ENCODE measurements at regions not wholly inside any gene's neighbourhood (a gene's known extent, or its start where the extent isn't known, plus 50 kb on each side); places are given as distances from the start of the nearest gene placed in this dataset.

GRCh38 chr2:53460937-53461336 lies 306.7 kb upstream of the CHAC2 start:
- no peak for DNase-seq (ENCODE audit: low spot score in 2 of 2)
- intact Hi-C loops (cut with DNase I; ENCODE audit: low total_unique reads), result no loop called here
- WGBS, 2 donors, result 90 to 96% methylated on average over 6 of the region's 6 CpGs
- TF ChIP-seq CTCF (IDR thresholded peaks at IDR 0.05) (no peak), POLR2A (IDR thresholded peaks at IDR 0.05) (no peak)
- H3K4me3 ChIP-seq (ENCODE audit: low read depth, poor library complexity, severe bottlenecking), result no peak overlapping the region

DNA sequence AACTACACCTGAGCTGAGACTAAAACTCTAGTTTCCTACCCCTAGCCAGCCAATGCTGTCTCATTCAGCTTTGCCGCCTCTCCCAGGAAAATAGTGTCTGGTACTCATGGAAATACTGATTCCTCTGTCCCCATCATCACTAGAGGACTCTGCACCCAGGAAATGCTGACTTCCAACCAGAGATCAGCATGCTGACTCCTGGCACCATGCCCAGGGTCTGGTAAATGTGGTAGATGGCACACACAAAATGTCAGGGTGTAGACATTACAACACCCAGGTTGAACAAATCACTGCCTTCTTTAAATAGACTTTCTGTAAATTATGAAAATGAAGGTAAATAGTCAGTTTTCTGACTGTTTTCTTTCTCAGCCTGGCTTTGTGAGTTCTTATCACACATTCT lies 307.3 kb upstream of the CHAC2 start:
- TF ChIP-seq CTCF (IDR thresholded peaks at IDR 0.05) (no peak), POLR2A (IDR thresholded peaks at IDR 0.05) (no peak)
- intact Hi-C loops (cut with DNase I; ENCODE audit: low total_unique reads), result no loop called here
- no peak for DNase-seq (ENCODE audit: low spot score in 2 of 2)
- H3K4me3 ChIP-seq (ENCODE audit: low read depth, poor library complexity, severe bottlenecking), result no peak overlapping the region
- WGBS, 2 donors, result 61 to 100% methylated on average over 1 of the region's 1 CpG

GRCh38 chr2:53455094-53455493 lies 312.5 kb upstream of the CHAC2 start:
- 72 to 91% methylated on average over 6 of the region's 6 CpGs for WGBS, 2 donors
- TF ChIP-seq POLR2A (IDR thresholded peaks at IDR 0.05) (no peak), CTCF (IDR thresholded peaks at IDR 0.05) (no peak)
- DNase-seq (ENCODE audit: low spot score in 2 of 2), result no peak
- intact Hi-C loops (cut with DNase I; ENCODE audit: low total_unique reads), result no loop called here
- no peak overlapping the region for H3K4me3 ChIP-seq (ENCODE audit: low read depth, poor library complexity, severe bottlenecking)

- intact Hi-C loops (cut with DNase I; ENCODE audit: low total_unique reads), result no loop called here
- no peak overlapping the region for H3K4me3 ChIP-seq (ENCODE audit: low read depth, poor library complexity, severe bottlenecking)
- TF ChIP-seq CTCF (IDR thresholded peaks at IDR 0.05) (no peak), POLR2A (IDR thresholded peaks at IDR 0.05) (no peak)
- no peak for DNase-seq (ENCODE audit: low spot score in 2 of 2)
- WGBS, 2 donors, result 46 to 51% methylated on average over 8 of the region's 8 CpGs
Measured at GRCh38 chr2:53452957-53453748, 314.5 kb upstream of the CHAC2 start.

DNA sequence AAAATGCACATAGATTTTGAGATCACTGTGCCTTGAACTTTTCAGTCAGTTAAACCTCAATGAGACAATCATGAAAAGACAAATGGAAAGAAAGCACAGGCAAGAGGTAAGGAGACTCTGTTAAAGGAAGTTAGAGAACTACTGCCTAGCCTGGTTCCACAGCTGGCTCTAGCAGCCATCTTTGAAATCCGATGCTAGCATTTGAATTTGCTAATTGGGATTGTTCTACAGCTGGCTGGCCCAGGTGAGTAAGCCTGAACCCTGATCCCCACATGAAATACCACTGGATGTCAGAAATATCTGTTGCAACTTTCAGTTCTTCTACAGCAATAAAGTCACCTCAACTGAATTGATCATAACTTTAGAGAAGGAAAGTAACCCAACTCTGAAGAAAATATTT lies 315.2 kb upstream of the CHAC2 start:
- intact Hi-C loops (cut with DNase I; ENCODE audit: low total_unique reads), result no loop called here
- TF ChIP-seq CTCF (IDR thresholded peaks at IDR 0.05), result no peak
- TF ChIP-seq POLR2A (IDR thresholded peaks at IDR 0.05), result no peak
- 38 to 75% methylated on average over 1 of the region's 1 CpG for WGBS, 2 donors
- H3K4me3 ChIP-seq (ENCODE audit: low read depth, poor library complexity, severe bottlenecking), result no peak overlapping the region
- DNase-seq (ENCODE audit: low spot score in 2 of 2), result no peak

DNA sequence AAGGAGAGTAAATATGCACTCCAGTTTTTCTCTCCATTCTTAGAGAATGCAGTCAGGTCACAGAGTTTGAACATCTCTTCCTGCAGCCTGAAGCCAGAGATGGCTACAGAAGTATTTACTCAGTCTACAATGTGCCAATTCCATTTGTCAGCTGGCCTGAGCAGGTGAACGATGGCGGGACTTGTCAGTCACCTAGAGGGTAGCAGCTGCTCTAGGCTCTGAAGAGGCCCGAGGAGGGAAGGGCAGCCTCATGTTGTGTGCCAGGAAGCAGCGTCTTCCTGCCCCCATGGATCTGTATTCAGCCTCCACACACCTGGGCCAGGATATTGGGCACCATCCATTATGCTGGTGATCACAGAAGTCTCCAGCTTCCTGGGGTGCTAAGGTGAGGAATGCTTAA lies 316.7 kb upstream of the CHAC2 start:
- WGBS, 2 donors, result 46 to 54% methylated on average over 4 of the region's 4 CpGs
- TF ChIP-seq POLR2A (IDR thresholded peaks at IDR 0.05), result no peak
- TF ChIP-seq CTCF (IDR thresholded peaks at IDR 0.05), result no peak
- H3K4me3 ChIP-seq (ENCODE audit: low read depth, poor library complexity, severe bottlenecking), result no peak overlapping the region
- no peak for DNase-seq (ENCODE audit: low spot score in 2 of 2)
- intact Hi-C loops (cut with DNase I; ENCODE audit: low total_unique reads), result no loop called here

All from lower leg skin (tissue), 4 donors.